KMS-11 (cell line): ENCODE measurements at regions not wholly inside any gene's neighbourhood (a gene's known extent, or its start where the extent isn't known, plus 50 kb on each side); places are given as distances from the start of the nearest gene placed in this dataset.

Experiments used
- H2AFZ ChIP-seq: fragments of 200-600 bp; sonication (generic); 2 replicates; pipeline ENCODE4 v1.6.1; 2016; ENCODE audit warnings: antibody characterized with exemption, mixed run types, low read depth
- H3K27ac ChIP-seq: fragments of 200-600 bp; sonication (generic); 2 replicates; pipeline ENCODE4 v1.6.1; 2016; ENCODE audit warnings: mild to moderate bottlenecking, mixed run types
- H3K27me3 ChIP-seq: fragments of 200-600 bp; sonication (generic); 2 replicates; pipeline ENCODE4 v1.6.1; 2017; ENCODE audit warnings: mild to moderate bottlenecking, low read depth, mixed run types, moderate library complexity; ENCODE audit not compliant: insufficient read depth
- H3K36me3 ChIP-seq: fragments of 200-600 bp; sonication (generic); 2 replicates; pipeline ENCODE4 v1.6.1; 2017; ENCODE audit warnings: mild to moderate bottlenecking, mixed run types; ENCODE audit not compliant: insufficient read depth
- H3K4me1 ChIP-seq: fragments of 200-600 bp; sonication (generic); 2 replicates; pipeline ENCODE4 v1.6.1; 2016; ENCODE audit warnings: mild to moderate bottlenecking, low read depth, mixed run types; ENCODE audit not compliant: poor library complexity, severe bottlenecking
- H3K4me2 ChIP-seq: fragments of 200-600 bp; sonication (generic); 2 replicates; pipeline ENCODE4 v1.7.0; 2016; ENCODE audit warnings: mild to moderate bottlenecking, mixed run types
- H3K4me3 ChIP-seq: fragments of 200-600 bp; sonication (generic); IDR thresholded peaks from 2 replicates; pipeline ENCODE4 v1.6.1; 2017; ENCODE audit warnings: low read depth, low read length, mixed read lengths; ENCODE audit not compliant: insufficient read depth
- H3K79me2 ChIP-seq: fragments of 200-600 bp; sonication (generic); 2 replicates; pipeline ENCODE4 v1.6.1; 2016; ENCODE audit warnings: low read depth, mixed run types; ENCODE audit not compliant: insufficient read depth
- H3K9ac ChIP-seq: fragments of 200-600 bp; sonication (generic); 2 replicates; pipeline ENCODE4 v1.6.1; 2016; ENCODE audit warnings: mild to moderate bottlenecking, mixed run types
- H4K20me1 ChIP-seq: fragments of 200-600 bp; sonication (generic); 2 replicates; pipeline ENCODE4 v1.6.1; 2016; ENCODE audit warnings: mild to moderate bottlenecking, mixed run types; ENCODE audit not compliant: insufficient read depth
- CTCF ChIP-seq: fragments of 200-600 bp; sonication (generic); conservative IDR thresholded peaks from 2 replicates; pipeline ENCODE4 v1.6.1; 2017; ENCODE audit warnings: low read depth, mild to moderate bottlenecking, antibody characterized with exemption, low read length, moderate library complexity, mixed read lengths

GRCh38 chr13:64248371-64249065 lies 2832.9 kb upstream of the PCDH20 start:
- H3K27me3 ChIP-seq: no peaks in the 10 kb centered on the region
- no peaks in the 10 kb centered on the region for H4K20me1 ChIP-seq
- no peak for TF ChIP-seq CTCF
- H3K4me2 ChIP-seq: no peak overlapping the region
- no peaks in the 10 kb centered on the region for H3K36me3 ChIP-seq
- H3K79me2 ChIP-seq: no peaks in the 10 kb centered on the region
- no peak overlapping the region for H2AFZ ChIP-seq
- H3K27ac ChIP-seq: no peak overlapping the region
- no peak overlapping the region for H3K9ac ChIP-seq
- no peaks in the 10 kb centered on the region for H3K4me1 ChIP-seq
- H3K4me3 ChIP-seq: no peak overlapping the region

GRCh38 chr13:64239372-64239771 lies 2823.7 kb upstream of the PCDH20 start:
- Histone ChIP-seq H3K9ac (no peak overlapping the region), H3K79me2 (no peaks in the 10 kb centered on the region), H3K27ac (no peak overlapping the region), H3K27me3 (no peaks in the 10 kb centered on the region), H3K4me1 (no peaks in the 10 kb centered on the region), H2AFZ (no peak overlapping the region), H3K4me2 (no peak overlapping the region), H3K36me3 (no peaks in the 10 kb centered on the region), H4K20me1 (no peaks in the 10 kb centered on the region), H3K4me3 (no peak overlapping the region)
- TF ChIP-seq CTCF: no peak

GRCh38 chr13:64234255-64234654 lies 2818.6 kb upstream of the PCDH20 start:
- no peaks in the 10 kb centered on the region for H3K27me3 ChIP-seq
- no peak overlapping the region for H2AFZ ChIP-seq
- H3K9ac ChIP-seq: no peak overlapping the region
- H3K4me2 ChIP-seq: no peak overlapping the region
- no peaks in the 10 kb centered on the region for H3K4me1 ChIP-seq
- no peak for TF ChIP-seq CTCF
- no peaks in the 10 kb centered on the region for H4K20me1 ChIP-seq
- H3K79me2 ChIP-seq: no peaks in the 10 kb centered on the region
- H3K4me3 ChIP-seq: no peak overlapping the region
- no peaks in the 10 kb centered on the region for H3K36me3 ChIP-seq
- no peak overlapping the region for H3K27ac ChIP-seq

- Histone ChIP-seq H3K9ac (no peak overlapping the region), H4K20me1 (no peaks in the 10 kb centered on the region), H3K36me3 (no peaks in the 10 kb centered on the region), H3K79me2 (no peaks in the 10 kb centered on the region), H3K27me3 (no peaks in the 10 kb centered on the region), H3K4me2 (no peak overlapping the region), H3K4me1 (no peaks in the 10 kb centered on the region), H3K27ac (no peak overlapping the region), H2AFZ (no peak overlapping the region), H3K4me3 (no peak overlapping the region)
- TF ChIP-seq CTCF: no peak
Observed at GRCh38 chr13:64223016-64223415, 2807.4 kb upstream of the PCDH20 start.
